Endothelial cell of umbilical vein (primary cell): ENCODE measurements at regions not wholly inside any gene's neighbourhood (a gene's known extent, or its start where the extent isn't known, plus 50 kb on each side); places are given as distances from the start of the nearest gene placed in this dataset.

ENCODE experiments used
- MAX ChIP-seq: IDR thresholded peaks from 2 replicates; pipeline ENCODE4 v1.6.1; 2011; ENCODE audit not compliant: insufficient read depth, insufficient read length
- POLR2A ChIP-seq: IDR thresholded peaks from 2 replicates; pipeline ENCODE4 v1.6.1; 2012; ENCODE audit warnings: low read depth, mild to moderate bottlenecking, control low read depth, low read length

- no peak for TF ChIP-seq MAX
- TF ChIP-seq POLR2A: no peak
Observed at GRCh38 chr9:25994605-25995004, 316.4 kb upstream of the TUSC1 start.
